ENCODE measurements at regions not wholly inside any gene's neighbourhood (a gene's known extent, or its start where the extent isn't known, plus 50 kb on each side); places are given as distances from the start of the nearest gene placed in this dataset.

GRCh38 chr11:116110356-116110755 is 606.1 kb upstream of the CADM1 start:
- Mint-ChIP-seq H3K36me3 (ENCODE audit: unreplicated experiment) (no peaks in the 10 kb centered on the region), H3K9me3 (ENCODE audit: unreplicated experiment) (peaks cover 9% of the 10 kb centered on the region), H3K4me3 (ENCODE audit: unreplicated experiment) (no peak overlapping the region), H3K27ac (ENCODE audit: unreplicated experiment) (no peak overlapping the region), H3K4me1 (ENCODE audit: unreplicated experiment) (no peaks in the 10 kb centered on the region), H3K27me3 (ENCODE audit: unreplicated experiment) (peaks cover 6% of the 10 kb centered on the region)
- no peak for DNase-seq (ENCODE audit: extremely low spot score, unreplicated experiment)
- no peak for TF ChIP-seq CTCF (IDR thresholded peaks at IDR 0.05)

DNA sequence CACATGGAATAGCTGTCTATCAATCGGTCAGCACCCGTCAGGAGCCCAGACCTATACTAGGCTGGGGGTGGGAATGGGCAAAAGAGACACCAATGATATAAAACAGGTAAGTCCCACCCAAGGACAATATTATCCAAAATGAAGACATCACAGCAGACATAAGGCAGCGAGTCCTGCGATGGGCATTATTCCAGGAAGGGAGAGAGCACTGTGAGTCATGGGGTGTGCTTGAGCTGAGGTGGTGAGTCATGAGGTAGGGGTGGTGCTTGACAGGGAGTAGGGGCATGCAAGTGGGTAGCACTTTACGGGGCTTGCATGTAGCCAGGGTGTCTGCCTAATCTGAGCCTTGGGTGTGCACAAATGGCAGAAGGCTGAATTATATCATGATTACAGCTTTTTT is 605.0 kb upstream of the CADM1 start:
- Mint-ChIP-seq H3K9me3 (ENCODE audit: unreplicated experiment) (peaks cover 9% of the 10 kb centered on the region), H3K27me3 (ENCODE audit: unreplicated experiment) (peaks cover 4% of the 10 kb centered on the region), H3K4me3 (ENCODE audit: unreplicated experiment) (no peak overlapping the region), H3K4me1 (ENCODE audit: unreplicated experiment) (no peaks in the 10 kb centered on the region), H3K36me3 (ENCODE audit: unreplicated experiment) (no peaks in the 10 kb centered on the region), H3K27ac (ENCODE audit: unreplicated experiment) (no peak overlapping the region)
- TF ChIP-seq CTCF (IDR thresholded peaks at IDR 0.05), result no peak
- no peak for DNase-seq (ENCODE audit: extremely low spot score, unreplicated experiment)

DNA sequence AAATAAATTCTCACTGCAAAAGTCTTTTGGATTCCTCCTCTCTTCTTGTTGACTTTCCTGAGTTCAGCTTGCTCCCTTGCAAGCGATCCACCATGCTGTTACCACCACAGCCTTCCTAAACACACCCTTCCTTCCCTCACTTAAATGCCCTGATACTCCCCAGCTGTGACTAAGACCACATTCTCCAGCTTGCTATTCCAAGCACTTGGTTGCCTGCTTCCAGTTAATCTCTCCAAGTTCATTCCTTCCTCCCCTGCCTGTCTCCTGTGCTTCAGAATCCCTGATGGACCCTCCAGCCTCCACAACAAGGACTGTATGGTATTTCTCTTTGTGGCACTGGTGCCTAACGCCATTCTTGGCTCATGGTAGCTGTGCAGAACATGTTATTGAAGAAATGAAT is 603.9 kb upstream of the CADM1 start:
- no peak for DNase-seq (ENCODE audit: extremely low spot score, unreplicated experiment)
- Mint-ChIP-seq H3K4me1 (ENCODE audit: unreplicated experiment) (no peaks in the 10 kb centered on the region), H3K27ac (ENCODE audit: unreplicated experiment) (no peak overlapping the region), H3K4me3 (ENCODE audit: unreplicated experiment) (no peak overlapping the region), H3K36me3 (ENCODE audit: unreplicated experiment) (no peaks in the 10 kb centered on the region), H3K9me3 (ENCODE audit: unreplicated experiment) (peaks cover 5% of the 10 kb centered on the region), H3K27me3 (ENCODE audit: unreplicated experiment) (peaks cover 4% of the 10 kb centered on the region)
- no peak for TF ChIP-seq CTCF (IDR thresholded peaks at IDR 0.05)

DNA sequence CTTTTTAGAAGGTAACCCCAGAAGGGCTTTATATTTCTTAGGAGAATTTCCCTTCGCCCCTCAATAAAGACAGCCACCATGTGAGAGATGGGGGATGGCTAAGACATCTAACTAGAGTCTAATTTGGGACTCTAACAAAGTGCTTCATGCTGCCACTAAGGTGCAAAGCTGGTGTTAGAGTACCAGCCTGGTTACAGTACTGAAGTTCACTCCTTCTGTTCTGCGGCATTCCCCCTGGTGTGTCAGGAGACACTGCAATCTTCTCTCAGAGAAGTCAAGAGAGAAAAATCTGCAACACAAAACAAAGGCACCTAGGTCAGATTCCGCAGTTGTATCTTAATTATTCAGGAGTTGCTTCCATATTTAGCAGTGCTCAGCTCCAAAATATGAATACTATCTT is 603.0 kb upstream of the CADM1 start:
- no peak overlapping the region for H3K27ac Mint-ChIP-seq (ENCODE audit: unreplicated experiment)

GRCh38 chr11:116104498-116105174 is 600.4 kb upstream of the CADM1 start:
- Mint-ChIP-seq H3K27ac (ENCODE audit: unreplicated experiment) (no peak overlapping the region), H3K9me3 (ENCODE audit: unreplicated experiment) (no peaks in the 10 kb centered on the region), H3K27me3 (ENCODE audit: unreplicated experiment) (peaks cover 10% of the 10 kb centered on the region), H3K4me1 (ENCODE audit: unreplicated experiment) (no peaks in the 10 kb centered on the region), H3K4me3 (ENCODE audit: unreplicated experiment) (no peak overlapping the region), H3K36me3 (ENCODE audit: unreplicated experiment) (no peaks in the 10 kb centered on the region)
- no peak for TF ChIP-seq CTCF (IDR thresholded peaks at IDR 0.05)
- DNase-seq (ENCODE audit: extremely low spot score, unreplicated experiment), result no peak

More for the DNA sequence above, 603.0 kb upstream of the CADM1 start:
- Mint-ChIP-seq H3K4me3 (ENCODE audit: unreplicated experiment) (no peak overlapping the region), H3K4me1 (ENCODE audit: unreplicated experiment) (no peaks in the 10 kb centered on the region), H3K36me3 (ENCODE audit: unreplicated experiment) (no peaks in the 10 kb centered on the region), H3K27me3 (ENCODE audit: unreplicated experiment) (peaks cover 8% of the 10 kb centered on the region), H3K9me3 (ENCODE audit: unreplicated experiment) (no peaks in the 10 kb centered on the region)
- TF ChIP-seq CTCF (IDR thresholded peaks at IDR 0.05), result no peak
- DNase-seq (ENCODE audit: extremely low spot score, unreplicated experiment), result no peak
